ENCODE measurements at regions not wholly inside any gene's neighbourhood (a gene's known extent, or its start where the extent isn't known, plus 50 kb on each side); places are given as distances from the start of the nearest gene placed in this dataset.

DNA sequence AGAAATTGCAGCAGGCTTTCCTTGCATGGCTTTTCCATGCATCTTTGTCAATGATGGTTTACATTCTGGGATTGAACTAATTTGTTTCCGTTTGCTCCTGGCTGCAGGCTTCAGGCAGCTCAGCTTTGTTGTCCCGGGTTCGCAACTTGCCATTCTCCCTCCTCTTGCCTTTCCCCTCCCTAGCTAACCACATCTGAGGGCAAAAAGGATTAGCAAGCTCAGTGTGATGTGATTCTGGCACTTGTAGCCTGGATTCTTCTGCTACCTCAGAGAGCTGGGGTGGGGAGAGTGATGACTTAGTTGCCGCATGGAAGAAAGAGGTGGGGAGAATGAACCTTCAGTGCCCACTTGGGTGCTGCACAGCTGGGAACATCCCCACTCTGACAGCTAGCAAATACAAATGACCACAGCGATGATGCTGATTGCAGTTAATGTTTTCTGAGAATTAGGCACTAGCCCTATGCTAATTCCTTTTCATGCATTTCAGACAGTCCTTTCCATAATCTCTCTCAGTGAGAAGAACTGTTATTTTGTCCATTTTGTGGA lies 120.2 kb upstream of the SALL1 start:
- TF ChIP-seq, protein P1, sequence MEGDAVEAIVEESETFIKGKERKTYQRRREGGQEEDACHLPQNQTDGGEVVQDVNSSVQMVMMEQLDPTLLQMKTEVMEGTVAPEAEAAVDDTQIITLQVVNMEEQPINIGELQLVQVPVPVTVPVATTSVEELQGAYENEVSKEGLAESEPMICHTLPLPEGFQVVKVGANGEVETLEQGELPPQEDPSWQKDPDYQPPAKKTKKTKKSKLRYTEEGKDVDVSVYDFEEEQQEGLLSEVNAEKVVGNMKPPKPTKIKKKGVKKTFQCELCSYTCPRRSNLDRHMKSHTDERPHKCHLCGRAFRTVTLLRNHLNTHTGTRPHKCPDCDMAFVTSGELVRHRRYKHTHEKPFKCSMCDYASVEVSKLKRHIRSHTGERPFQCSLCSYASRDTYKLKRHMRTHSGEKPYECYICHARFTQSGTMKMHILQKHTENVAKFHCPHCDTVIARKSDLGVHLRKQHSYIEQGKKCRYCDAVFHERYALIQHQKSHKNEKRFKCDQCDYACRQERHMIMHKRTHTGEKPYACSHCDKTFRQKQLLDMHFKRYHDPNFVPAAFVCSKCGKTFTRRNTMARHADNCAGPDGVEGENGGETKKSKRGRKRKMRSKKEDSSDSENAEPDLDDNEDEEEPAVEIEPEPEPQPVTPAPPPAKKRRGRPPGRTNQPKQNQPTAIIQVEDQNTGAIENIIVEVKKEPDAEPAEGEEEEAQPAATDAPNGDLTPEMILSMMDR (IDR thresholded peaks at IDR 0.05), result no peak
- TF ChIP-seq POLR2A (IDR thresholded peaks at IDR 0.05) (no peak), POLR2AphosphoS5 (IDR thresholded peaks at IDR 0.05) (no peak)

All from breast epithelium (tissue), 3 donors.